H9 (cell line): ENCODE measurements at regions not wholly inside any gene's neighbourhood (a gene's known extent, or its start where the extent isn't known, plus 50 kb on each side); places are given as distances from the start of the nearest gene placed in this dataset.

Source experiments
- DNase-seq: peaks from one replicate; pipeline ENCODE4 v3.0.0-alpha.2; 2017
- H2AFZ ChIP-seq: one replicate; pipeline ENCODE4 v1.6.1; 2013; ENCODE audit warnings: mild to moderate bottlenecking, low read length, control low read depth, moderate library complexity
- H2AK5ac ChIP-seq: 2 replicates; pipeline ENCODE4 v1.6.1; 2013; ENCODE audit warnings: low read length, control low read depth, mixed read lengths; ENCODE audit not compliant: insufficient read length
- H2BK120ac ChIP-seq: one replicate; pipeline ENCODE4 v1.6.1; 2013; ENCODE audit warnings: low read depth, mild to moderate bottlenecking, low read length, control low read depth, inconsistent platforms; ENCODE audit not compliant: poor library complexity, severe bottlenecking
- H2BK12ac ChIP-seq: 2 replicates; pipeline ENCODE4 v1.6.1; 2013; ENCODE audit warnings: low read length, control low read depth, mixed read lengths, low read depth; ENCODE audit not compliant: insufficient read length
- H2BK15ac ChIP-seq: 2 replicates; pipeline ENCODE4 v1.6.1; 2013; ENCODE audit warnings: low read depth, low read length, control low read depth
- H2BK20ac ChIP-seq: one replicate; pipeline ENCODE4 v1.6.1; 2013; ENCODE audit warnings: low read depth, mild to moderate bottlenecking, low read length, control low read depth, inconsistent platforms; ENCODE audit not compliant: poor library complexity, severe bottlenecking
- H2BK5ac ChIP-seq: 2 replicates; pipeline ENCODE4 v1.6.1; 2013; ENCODE audit warnings: low read length, control low read depth, mixed read lengths; ENCODE audit not compliant: insufficient read length
- H3K14ac ChIP-seq: 2 replicates; pipeline ENCODE4 v1.6.1; 2013; ENCODE audit warnings: low read length, control low read depth; ENCODE audit not compliant: insufficient read depth
- H3K18ac ChIP-seq: 2 replicates; pipeline ENCODE4 v1.6.1; 2013; ENCODE audit warnings: low read depth, mild to moderate bottlenecking, mixed read lengths, low read length, control low read depth; ENCODE audit not compliant: insufficient read length
- H3K23ac ChIP-seq: 2 replicates; pipeline ENCODE4 v1.6.1; 2013; ENCODE audit warnings: low read length, control low read depth, mixed read lengths, low read depth; ENCODE audit not compliant: insufficient read length
- H3K23me2 ChIP-seq: 2 replicates; pipeline ENCODE4 v1.6.1; 2013; ENCODE audit warnings: low read depth, mild to moderate bottlenecking, mixed read lengths, low read length, control low read depth; ENCODE audit not compliant: insufficient read length, poor library complexity, severe bottlenecking
- H3K27ac ChIP-seq: 2 replicates; pipeline ENCODE4 v1.5.1; 2013; ENCODE audit warnings: low read length, control low read depth, mixed read lengths, low read depth; ENCODE audit not compliant: insufficient read length
- H3K27me3 ChIP-seq: 2 replicates; pipeline ENCODE4 v1.6.1; 2013; ENCODE audit warnings: low read length, control low read depth, inconsistent platforms; ENCODE audit not compliant: insufficient read depth
- H3K4ac ChIP-seq: 2 replicates; pipeline ENCODE4 v1.6.1; 2013; ENCODE audit warnings: low read depth, mild to moderate bottlenecking, control low read depth, inconsistent platforms, low read length, moderate library complexity
- H3K4me1 ChIP-seq: 2 replicates; pipeline ENCODE4 v1.6.1; 2013; ENCODE audit warnings: low read length, control low read depth, inconsistent platforms; ENCODE audit not compliant: insufficient read depth
- H3K4me2 ChIP-seq: 2 replicates; pipeline ENCODE4 v1.6.1; 2013; ENCODE audit warnings: low read length, control low read depth, mixed read lengths; ENCODE audit not compliant: insufficient read length, insufficient read depth
- H3K56ac ChIP-seq: 2 replicates; pipeline ENCODE4 v1.6.1; 2013; ENCODE audit warnings: low read depth, mild to moderate bottlenecking, mixed read lengths, low read length, control low read depth; ENCODE audit not compliant: insufficient read length
- H3K79me1 ChIP-seq: 2 replicates; pipeline ENCODE4 v1.6.1; 2013; ENCODE audit warnings: low read depth, mild to moderate bottlenecking, moderate library complexity, low read length, control low read depth, inconsistent platforms; ENCODE audit not compliant: insufficient read depth, poor library complexity, severe bottlenecking
- H3K79me2 ChIP-seq: 2 replicates; pipeline ENCODE4 v1.6.1; 2013; ENCODE audit warnings: low read length, control low read depth, inconsistent platforms; ENCODE audit not compliant: insufficient read depth
- H3K9ac ChIP-seq: 2 replicates; pipeline ENCODE4 v1.6.1; 2013; ENCODE audit warnings: low read length, control low read depth, mixed read lengths; ENCODE audit not compliant: insufficient read length; ENCODE audit errors: extremely low read depth
- H3K9me3 ChIP-seq: one replicate; pipeline ENCODE4 v1.6.1; 2013; ENCODE audit warnings: low read depth, low read length, inconsistent platforms; ENCODE audit not compliant: control insufficient read depth
- H3T11ph ChIP-seq: one replicate; pipeline ENCODE4 v1.6.1; 2013; ENCODE audit warnings: mild to moderate bottlenecking, low read length, control low read depth, inconsistent platforms
- H4K20me1 ChIP-seq: one replicate; pipeline ENCODE4 v1.6.1; 2013; ENCODE audit not compliant: control insufficient read depth, insufficient read length, insufficient read depth
- H4K5ac ChIP-seq: 2 replicates; pipeline ENCODE4 v1.6.1; 2013; ENCODE audit warnings: low read depth, mild to moderate bottlenecking, mixed read lengths, low read length, control low read depth; ENCODE audit not compliant: insufficient read length
- H4K8ac ChIP-seq: replicated peaks from 2 replicates; pipeline ENCODE4 v1.6.1; 2013; ENCODE audit warnings: low read length, control low read depth, mixed read lengths, low read depth; ENCODE audit not compliant: insufficient read length
- H4K91ac ChIP-seq: 2 replicates; pipeline ENCODE4 v1.6.1; 2013; ENCODE audit warnings: low read depth, mild to moderate bottlenecking, moderate library complexity, mixed read lengths, low read length, control low read depth; ENCODE audit not compliant: insufficient read length
- H3K27ac Mint-ChIP-seq, 3 experiments: 2 replicates in 2 of 3; 3 replicates in 1 of 3; pipeline ENCODE4 v1.8.0; 2020 to 2021; ENCODE audit warnings: mixed read lengths in 3 of 3, mild to moderate bottlenecking in 1 of 3, moderate library complexity in 1 of 3
- H3K27me3 Mint-ChIP-seq: 2 replicates; pipeline ENCODE4 v1.8.0; 2021; ENCODE audit warnings: low read depth, mild to moderate bottlenecking, moderate library complexity, mixed read lengths
- H3K36me3 Mint-ChIP-seq, 3 experiments: 2 replicates in 2 of 3; 3 replicates in 1 of 3; pipeline ENCODE4 v1.8.0; 2020 to 2021; ENCODE audit warnings: low read depth in 3 of 3, mixed read lengths in 3 of 3; ENCODE audit not compliant: insufficient read depth in 1 of 3
- H3K4me1 Mint-ChIP-seq, 2 experiments: 2 replicates each; pipeline ENCODE4 v1.8.0; 2020; ENCODE audit warnings: mixed read lengths in 2 of 2
- H3K4me3 Mint-ChIP-seq, 2 experiments: 2 replicates in 1 of 2; 3 replicates in 1 of 2; pipeline ENCODE4 v1.8.0; 2020 to 2021; ENCODE audit warnings: mild to moderate bottlenecking in 2 of 2, mixed read lengths in 2 of 2, moderate library complexity in 1 of 2
- H3K9me3 Mint-ChIP-seq, 2 experiments: 2 replicates in 1 of 2; 3 replicates in 1 of 2; pipeline ENCODE4 v1.8.0; 2020; ENCODE audit warnings: mild to moderate bottlenecking in 2 of 2, mixed read lengths in 2 of 2, moderate library complexity in 1 of 2
- WGBS: extraction: QIAGEN DNeasy Blood & Tissue Kit; methylation state at CpG from one replicate; pipeline ENCODE4 v1.1.7; 2013; ENCODE audit warnings: missing lambda C conversion rate, low lambda C conversion rate, mixed read lengths; ENCODE audit not compliant: insufficient read length; ENCODE audit errors: extremely low coverage; 5-methylcytosine and 5-hydroxymethylcytosine counted together
- TF ChIP-seq, protein P1 (sequence below): fragments of 200-600 bp; sonication (generic); conservative IDR thresholded peaks from 3 replicates; pipeline ENCODE4 v1.8.0; 2021; ENCODE audit warnings: antibody characterized with exemption, mild to moderate bottlenecking

DNA sequence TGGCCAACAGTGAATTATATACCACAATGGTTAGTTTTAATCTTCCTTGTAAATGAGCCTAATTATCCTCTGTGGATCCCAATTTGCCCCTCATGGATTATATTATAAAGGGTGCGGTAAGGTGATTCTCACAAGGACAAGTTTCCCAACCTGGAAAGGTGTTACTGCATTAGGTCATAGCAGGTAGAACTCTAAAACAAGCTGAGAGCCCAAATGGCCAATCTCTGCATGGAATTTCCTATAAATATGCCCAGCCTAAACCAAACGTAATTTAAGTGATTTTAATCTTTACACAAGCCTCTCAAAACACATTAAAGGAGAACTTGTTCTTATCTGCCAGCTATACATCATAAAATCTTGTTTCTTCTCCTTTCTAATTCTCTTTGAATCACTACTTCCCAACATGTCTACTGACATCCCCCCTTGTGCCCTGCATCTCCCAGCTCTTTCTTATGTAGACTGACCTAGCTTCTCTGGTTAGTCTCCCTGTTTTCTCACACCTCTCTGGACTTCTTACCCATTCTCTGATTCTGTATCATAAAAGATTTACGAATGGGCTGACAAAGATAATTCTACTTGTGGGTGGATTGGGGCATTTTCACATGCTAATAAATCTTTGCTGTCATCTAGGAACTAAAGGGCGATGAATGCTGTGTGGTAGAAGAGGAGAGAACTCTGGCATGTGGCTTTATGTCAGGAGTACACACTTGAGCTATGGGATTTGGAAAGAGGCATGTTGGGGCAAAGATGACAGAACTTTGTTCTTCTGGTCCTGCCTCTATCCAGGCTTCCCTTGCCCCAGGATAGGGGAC lies 94.3 kb upstream of the PGRMC2 start:
- Histone ChIP-seq H3K4me1 (peaks cover 6% of the 10 kb centered on the region), H3K4me2 (no peak overlapping the region), H3K23ac (no peak overlapping the region), H3K27me3 (no peaks in the 10 kb centered on the region), H3T11ph (no peak overlapping the region), H2AFZ (no peak overlapping the region), H2AK5ac (no peak overlapping the region), H2BK15ac (no peak overlapping the region), H3K9ac (no peak overlapping the region), H4K5ac (no peak overlapping the region), H3K14ac (no peak overlapping the region), H3K27ac (no peak overlapping the region), H3K4ac (no peak overlapping the region), H3K23me2 (no peaks in the 10 kb centered on the region), H4K8ac (no peak overlapping the region), H4K20me1 (no peaks in the 10 kb centered on the region), H2BK5ac (no peak overlapping the region), H2BK20ac (no peak overlapping the region), H3K56ac (no peak overlapping the region), H3K9me3 (peaks cover 5% of the 10 kb centered on the region), H3K18ac (no peak overlapping the region), H4K91ac (no peak overlapping the region), H2BK120ac (no peak overlapping the region), H3K79me2 (no peaks in the 10 kb centered on the region), H3K79me1 (no peaks in the 10 kb centered on the region), H2BK12ac (no peak overlapping the region)
- H3K36me3 Mint-ChIP-seq = peaks cover 9 to 15% (median 10%) of the 10 kb centered on the region in 3 experiments
- H3K4me1 Mint-ChIP-seq = peaks cover 24 to 26% of the 10 kb centered on the region in 2 experiments
- H3K27me3 Mint-ChIP-seq = no peaks in the 10 kb centered on the region
- H3K9me3 Mint-ChIP-seq = peaks cover 10 to 12% of the 10 kb centered on the region in 2 experiments
- TF ChIP-seq, protein P1, sequence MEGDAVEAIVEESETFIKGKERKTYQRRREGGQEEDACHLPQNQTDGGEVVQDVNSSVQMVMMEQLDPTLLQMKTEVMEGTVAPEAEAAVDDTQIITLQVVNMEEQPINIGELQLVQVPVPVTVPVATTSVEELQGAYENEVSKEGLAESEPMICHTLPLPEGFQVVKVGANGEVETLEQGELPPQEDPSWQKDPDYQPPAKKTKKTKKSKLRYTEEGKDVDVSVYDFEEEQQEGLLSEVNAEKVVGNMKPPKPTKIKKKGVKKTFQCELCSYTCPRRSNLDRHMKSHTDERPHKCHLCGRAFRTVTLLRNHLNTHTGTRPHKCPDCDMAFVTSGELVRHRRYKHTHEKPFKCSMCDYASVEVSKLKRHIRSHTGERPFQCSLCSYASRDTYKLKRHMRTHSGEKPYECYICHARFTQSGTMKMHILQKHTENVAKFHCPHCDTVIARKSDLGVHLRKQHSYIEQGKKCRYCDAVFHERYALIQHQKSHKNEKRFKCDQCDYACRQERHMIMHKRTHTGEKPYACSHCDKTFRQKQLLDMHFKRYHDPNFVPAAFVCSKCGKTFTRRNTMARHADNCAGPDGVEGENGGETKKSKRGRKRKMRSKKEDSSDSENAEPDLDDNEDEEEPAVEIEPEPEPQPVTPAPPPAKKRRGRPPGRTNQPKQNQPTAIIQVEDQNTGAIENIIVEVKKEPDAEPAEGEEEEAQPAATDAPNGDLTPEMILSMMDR = no peak
- DNase-seq = no peak
- WGBS = no CpG with 5 or more reads among the region's 4 CpGs
- H3K27ac Mint-ChIP-seq = peak overlapping the region in 1 of 3 experiments; percentile 3; a peak in 1 of 7 replicates
- H3K4me3 Mint-ChIP-seq = no peak overlapping the region
